ENCODE measurements at regions not wholly inside any gene's neighbourhood (a gene's known extent, or its start where the extent isn't known, plus 50 kb on each side); places are given as distances from the start of the nearest gene placed in this dataset.

GRCh38 chr3:164419220-164419619, 659.1 kb downstream of the SI start:
- TF ChIP-seq, protein P1, sequence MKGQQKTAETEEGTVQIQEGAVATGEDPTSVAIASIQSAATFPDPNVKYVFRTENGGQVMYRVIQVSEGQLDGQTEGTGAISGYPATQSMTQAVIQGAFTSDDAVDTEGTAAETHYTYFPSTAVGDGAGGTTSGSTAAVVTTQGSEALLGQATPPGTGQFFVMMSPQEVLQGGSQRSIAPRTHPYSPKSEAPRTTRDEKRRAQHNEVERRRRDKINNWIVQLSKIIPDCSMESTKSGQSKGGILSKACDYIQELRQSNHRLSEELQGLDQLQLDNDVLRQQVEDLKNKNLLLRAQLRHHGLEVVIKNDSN (IDR thresholded peaks at IDR 0.05; ENCODE audit: borderline replicate concordance, low read depth), result no peak
- no peak for TF ChIP-seq CTCF (IDR thresholded peaks at IDR 0.05)
- TF ChIP-seq TAF1 (IDR thresholded peaks at IDR 0.05; ENCODE audit: borderline replicate concordance, low read depth, low read length), result no peak
- no peak for TF ChIP-seq YY1 (IDR thresholded peaks at IDR 0.05; ENCODE audit: low read depth)
- TF ChIP-seq, protein P2, sequence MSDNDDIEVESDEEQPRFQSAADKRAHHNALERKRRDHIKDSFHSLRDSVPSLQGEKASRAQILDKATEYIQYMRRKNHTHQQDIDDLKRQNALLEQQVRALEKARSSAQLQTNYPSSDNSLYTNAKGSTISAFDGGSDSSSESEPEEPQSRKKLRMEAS (IDR thresholded peaks at IDR 0.05; ENCODE audit: low read depth), result no peak
- no peak for TF ChIP-seq TEAD4 (IDR thresholded peaks at IDR 0.05; ENCODE audit: borderline replicate concordance, insufficient read depth)
- no peak for TF ChIP-seq JUND (IDR thresholded peaks at IDR 0.05)
- no peak for TF ChIP-seq CHD2 (IDR thresholded peaks at IDR 0.05; ENCODE audit: low read length, partially characterized antibody)
- TF ChIP-seq MXI1 (IDR thresholded peaks at IDR 0.05; ENCODE audit: low read depth, low read length), result no peak
- no peak for TF ChIP-seq NRF1 (IDR thresholded peaks at IDR 0.05; ENCODE audit: low read depth, low read length)
- no peak for TF ChIP-seq SMC3 (IDR thresholded peaks at IDR 0.05; ENCODE audit: low read depth, low read length)
- no peak for TF ChIP-seq FOXM1 (IDR thresholded peaks at IDR 0.05; ENCODE audit: low read depth)
- no peak for TF ChIP-seq EP300 (IDR thresholded peaks at IDR 0.05; ENCODE audit: borderline replicate concordance in 1 of 2, low read depth in 1 of 2, low read length in 1 of 2)
- TF ChIP-seq TCF12 (IDR thresholded peaks at IDR 0.05), result no peak

Measured in SK-N-SH (cell line).